Neural cell (in vitro differentiated cells): ENCODE measurements at regions not wholly inside any gene's neighbourhood (a gene's known extent, or its start where the extent isn't known, plus 50 kb on each side); places are given as distances from the start of the nearest gene placed in this dataset.

Experiments used
- TAF1 ChIP-seq: IDR thresholded peaks from 2 replicates; pipeline ENCODE4 v1.6.1; 2012; ENCODE audit warnings: low read depth
- TF ChIP-seq, protein P1 (sequence below): IDR thresholded peaks from 2 replicates; pipeline ENCODE4 v1.6.1; 2012; ENCODE audit warnings: borderline replicate concordance

DNA sequence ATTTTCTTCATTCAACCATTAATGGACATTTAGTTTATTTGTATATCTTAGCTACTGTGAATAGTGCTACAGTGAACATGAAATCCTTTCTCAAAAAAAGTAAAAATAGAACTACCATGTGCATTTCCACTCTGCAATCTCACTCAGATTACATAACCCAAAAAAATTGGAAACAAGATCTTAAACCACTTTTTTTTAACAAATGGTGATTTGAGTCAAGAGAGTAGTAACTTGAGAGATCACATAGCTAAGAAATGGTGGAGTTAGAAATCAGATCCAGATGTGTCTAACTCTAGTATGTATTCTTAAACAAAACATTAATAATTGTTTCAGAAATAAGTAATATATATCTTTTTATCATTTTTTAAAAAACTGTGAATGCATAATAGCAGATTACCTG lies 318.3 kb upstream of the SGCG start:
- no peak for TF ChIP-seq TAF1
- TF ChIP-seq, protein P1, sequence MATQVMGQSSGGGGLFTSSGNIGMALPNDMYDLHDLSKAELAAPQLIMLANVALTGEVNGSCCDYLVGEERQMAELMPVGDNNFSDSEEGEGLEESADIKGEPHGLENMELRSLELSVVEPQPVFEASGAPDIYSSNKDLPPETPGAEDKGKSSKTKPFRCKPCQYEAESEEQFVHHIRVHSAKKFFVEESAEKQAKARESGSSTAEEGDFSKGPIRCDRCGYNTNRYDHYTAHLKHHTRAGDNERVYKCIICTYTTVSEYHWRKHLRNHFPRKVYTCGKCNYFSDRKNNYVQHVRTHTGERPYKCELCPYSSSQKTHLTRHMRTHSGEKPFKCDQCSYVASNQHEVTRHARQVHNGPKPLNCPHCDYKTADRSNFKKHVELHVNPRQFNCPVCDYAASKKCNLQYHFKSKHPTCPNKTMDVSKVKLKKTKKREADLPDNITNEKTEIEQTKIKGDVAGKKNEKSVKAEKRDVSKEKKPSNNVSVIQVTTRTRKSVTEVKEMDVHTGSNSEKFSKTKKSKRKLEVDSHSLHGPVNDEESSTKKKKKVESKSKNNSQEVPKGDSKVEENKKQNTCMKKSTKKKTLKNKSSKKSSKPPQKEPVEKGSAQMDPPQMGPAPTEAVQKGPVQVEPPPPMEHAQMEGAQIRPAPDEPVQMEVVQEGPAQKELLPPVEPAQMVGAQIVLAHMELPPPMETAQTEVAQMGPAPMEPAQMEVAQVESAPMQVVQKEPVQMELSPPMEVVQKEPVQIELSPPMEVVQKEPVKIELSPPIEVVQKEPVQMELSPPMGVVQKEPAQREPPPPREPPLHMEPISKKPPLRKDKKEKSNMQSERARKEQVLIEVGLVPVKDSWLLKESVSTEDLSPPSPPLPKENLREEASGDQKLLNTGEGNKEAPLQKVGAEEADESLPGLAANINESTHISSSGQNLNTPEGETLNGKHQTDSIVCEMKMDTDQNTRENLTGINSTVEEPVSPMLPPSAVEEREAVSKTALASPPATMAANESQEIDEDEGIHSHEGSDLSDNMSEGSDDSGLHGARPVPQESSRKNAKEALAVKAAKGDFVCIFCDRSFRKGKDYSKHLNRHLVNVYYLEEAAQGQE: no peak
